Frontal cortex (tissue), 3 donors: ENCODE measurements at regions not wholly inside any gene's neighbourhood (a gene's known extent, or its start where the extent isn't known, plus 50 kb on each side); places are given as distances from the start of the nearest gene placed in this dataset.
"Not testable (repeated sequence)": the region's sequence is repeated elsewhere in the genome, so short reads cannot be mapped to it uniquely, and the experiment has no call there.

Experiments
- DNase-seq, 2 donors: peaks; one replicate each; pipeline ENCODE4 v3.0.0; 2012; ENCODE audit warnings: low spot score in 2 of 2
- FAIRE-seq: peaks from 2 replicates; lab custom pipeline; 2012; peaks lifted over from hg19 to GRCh38; lab: Jason Lieb, UNC
- donor health status: control.
- donor health status: control.
- donor health status: control.

DNA sequence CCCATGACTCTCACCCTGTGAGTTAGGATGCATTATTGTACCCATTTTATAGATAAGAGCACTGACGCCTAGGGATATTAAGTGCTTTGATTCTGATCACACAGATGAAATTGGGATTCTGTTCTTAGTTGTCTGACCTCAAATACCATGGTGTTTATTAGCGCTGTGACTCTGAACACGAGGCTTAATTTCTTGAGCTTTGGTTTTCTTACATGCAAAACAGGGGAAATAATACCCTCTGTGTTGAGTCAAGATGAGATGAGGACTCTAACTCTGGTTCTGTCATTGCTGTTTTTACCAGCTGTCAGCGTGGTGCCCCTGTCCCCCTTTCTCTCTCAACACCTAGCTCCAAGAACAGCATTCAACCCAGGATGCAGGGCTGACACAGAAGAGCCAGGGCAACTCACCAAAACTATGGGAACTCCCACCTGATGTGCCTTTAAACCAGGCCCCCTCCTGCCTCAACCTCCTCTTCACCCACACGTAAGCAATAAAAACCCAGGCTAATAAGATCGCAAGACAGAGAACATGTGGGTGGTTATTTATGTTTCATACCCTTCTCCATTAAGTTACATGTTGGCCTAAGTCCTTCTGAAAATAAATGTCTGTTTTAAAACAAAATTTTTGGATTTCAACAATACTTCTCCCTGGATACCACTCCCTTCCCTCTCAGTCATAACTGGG lies 100.1 kb upstream of the SPATA12 start:
- no peak for DNase-seq
- FAIRE-seq: no peak

DNA sequence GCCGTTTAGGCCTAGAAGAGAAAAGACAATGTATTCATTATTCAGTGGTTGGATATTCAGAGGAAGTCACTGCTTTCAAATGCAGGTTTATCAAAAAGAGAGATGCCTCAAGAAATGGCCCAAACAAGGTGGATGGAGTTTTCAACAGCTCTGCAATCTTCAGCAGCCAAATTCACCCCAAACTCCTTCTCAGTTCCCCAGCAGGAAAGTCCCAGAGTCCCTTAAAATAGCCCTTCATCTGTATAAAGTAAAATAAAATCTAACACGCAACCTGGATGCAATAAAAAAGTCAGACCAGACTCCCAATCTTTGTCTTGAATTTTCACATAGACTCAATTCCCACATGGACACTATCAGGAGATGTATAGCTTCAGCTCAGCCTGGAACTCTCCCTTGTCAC lies 101.6 kb upstream of the SPATA12 start:
- DNase-seq: no peak

GRCh38 chr3:56957522-56957921 lies 102.9 kb upstream of the SPATA12 start:
- no peak for DNase-seq
- no peak for FAIRE-seq

More for the DNA sequence above, 101.6 kb upstream of the SPATA12 start:
- FAIRE-seq: no peak

DNA sequence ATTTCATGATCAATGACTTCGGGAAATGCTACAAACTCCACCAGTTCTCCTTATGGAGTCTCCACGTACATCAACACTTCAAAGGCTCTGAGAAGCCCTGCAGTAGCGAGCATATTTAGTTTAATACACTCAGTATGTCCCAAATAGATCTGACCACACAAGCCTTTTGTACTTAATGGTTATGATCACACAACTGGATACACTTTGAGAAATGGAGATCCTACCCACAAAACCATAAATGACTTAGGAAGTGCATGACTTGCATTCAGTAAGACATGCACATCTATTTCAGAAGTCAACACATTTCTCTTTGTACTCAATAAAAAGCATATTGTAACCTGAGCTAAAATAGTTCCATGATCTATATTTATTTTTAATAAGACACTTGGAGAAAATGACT lies 103.6 kb upstream of the SPATA12 start:
- FAIRE-seq (no peak), DNase-seq (no peak)

DNA sequence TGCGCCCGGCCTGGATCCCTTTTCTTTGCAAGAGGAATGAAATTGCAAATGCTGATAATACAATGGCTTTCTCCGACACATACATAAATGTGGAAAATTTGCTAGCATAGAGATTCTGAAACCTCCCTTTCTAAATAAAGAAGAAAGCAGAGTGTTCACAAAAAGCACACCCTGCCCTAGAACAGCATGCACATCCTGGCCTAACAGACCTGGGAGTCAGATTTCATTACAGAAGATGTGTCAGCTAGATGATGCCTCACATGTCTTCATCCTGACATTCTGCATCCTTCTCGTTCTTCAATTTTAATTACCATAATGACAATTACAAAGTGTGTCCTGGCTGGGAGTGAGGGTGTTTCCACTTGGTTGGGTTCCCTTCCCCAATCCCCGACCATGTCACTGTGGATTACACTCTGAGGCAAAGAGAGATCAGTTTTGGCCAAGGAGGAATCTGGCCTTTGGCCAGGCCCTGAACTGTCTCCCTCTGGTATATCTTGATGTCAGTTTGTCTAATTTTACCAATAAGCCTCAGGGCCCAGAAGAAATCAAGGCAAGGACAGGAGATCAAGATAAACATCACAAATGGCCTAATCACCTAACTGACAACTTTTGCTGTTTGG lies 104.9 kb upstream of the SPATA12 start:
- FAIRE-seq (no peak), DNase-seq (no peak)

DNA sequence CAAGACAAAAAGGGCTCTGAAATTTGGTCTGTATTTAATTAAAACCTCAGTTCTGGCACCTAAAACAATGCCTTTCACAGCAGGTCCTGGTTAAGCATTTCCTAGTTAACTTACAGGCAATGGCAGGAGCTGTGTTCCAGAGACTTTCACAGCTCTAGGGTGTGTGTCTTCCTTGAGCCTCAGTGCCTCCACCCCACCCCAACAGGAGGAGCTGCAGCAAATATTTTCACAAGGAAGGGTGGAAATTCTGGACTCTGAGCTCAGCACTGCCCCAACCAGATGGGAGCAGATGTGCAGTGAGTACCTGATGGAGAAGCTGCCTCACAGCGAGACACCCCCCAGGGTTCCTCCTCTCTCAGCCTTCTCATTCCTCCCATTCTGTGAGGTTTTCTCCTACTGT lies 106.3 kb upstream of the SPATA12 start:
- DNase-seq: no peak
- no peak for FAIRE-seq

GRCh38 chr3:56952846-56953245 lies 107.6 kb upstream of the SPATA12 start:
- DNase-seq (no peak), FAIRE-seq (no peak)

- DNase-seq: no peak
- FAIRE-seq: no peak
These were observed 108.4 kb upstream of the SPATA12 start for GRCh38 chr3:56952061-56952460.

- DNase-seq (no peak), FAIRE-seq (no peak)
These were observed 109.1 kb upstream of the SPATA12 start for GRCh38 chr3:56951366-56951765.

GRCh38 chr3:56945378-56945777 lies 115.1 kb upstream of the SPATA12 start:
- not testable (repeated sequence) for DNase-seq, FAIRE-seq

DNA sequence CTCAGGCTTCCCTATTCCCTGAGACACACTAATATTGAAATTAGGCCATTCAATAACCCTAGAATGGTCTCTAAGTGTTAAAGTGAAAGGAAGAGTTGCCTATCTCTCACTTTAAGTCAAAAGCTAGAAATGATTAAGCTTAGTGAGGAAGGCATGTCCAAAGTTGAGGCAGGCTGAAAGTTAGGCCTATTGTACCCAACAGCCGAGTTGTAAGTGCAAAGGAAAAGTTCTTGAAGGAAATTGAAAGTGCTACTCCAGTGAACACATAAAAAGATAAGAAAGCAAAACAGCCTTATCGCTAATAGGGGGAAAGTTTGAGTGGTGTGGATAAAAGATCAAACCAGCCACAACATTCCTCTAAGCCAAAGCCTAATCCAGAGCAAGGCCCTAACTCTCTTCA lies 117.9 kb upstream of the SPATA12 start:
- FAIRE-seq: no peak
- no peak for DNase-seq

- FAIRE-seq (no peak), DNase-seq (no peak)
These were observed 119.5 kb upstream of the SPATA12 start for GRCh38 chr3:56940976-56941375.

DNA sequence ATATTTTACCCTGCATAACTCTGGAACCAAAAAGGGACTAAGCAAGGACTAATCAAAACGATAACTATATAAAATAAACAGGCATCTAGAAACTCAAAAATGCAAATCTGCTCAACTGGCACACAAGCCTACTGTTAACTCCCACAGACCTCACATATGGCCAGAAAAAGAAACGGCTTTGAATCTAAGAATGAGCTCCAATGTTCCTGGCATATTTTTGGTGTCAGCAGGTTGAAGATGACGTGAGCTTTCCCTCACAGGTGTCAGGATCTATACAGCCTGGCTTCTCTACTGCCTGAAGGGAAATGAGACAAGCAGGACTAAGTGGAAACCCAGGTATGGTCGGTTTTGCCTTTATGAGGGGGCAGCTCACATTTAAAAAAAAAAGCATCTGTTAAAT lies 120.1 kb upstream of the SPATA12 start:
- FAIRE-seq: no peak
- DNase-seq: no peak

DNA sequence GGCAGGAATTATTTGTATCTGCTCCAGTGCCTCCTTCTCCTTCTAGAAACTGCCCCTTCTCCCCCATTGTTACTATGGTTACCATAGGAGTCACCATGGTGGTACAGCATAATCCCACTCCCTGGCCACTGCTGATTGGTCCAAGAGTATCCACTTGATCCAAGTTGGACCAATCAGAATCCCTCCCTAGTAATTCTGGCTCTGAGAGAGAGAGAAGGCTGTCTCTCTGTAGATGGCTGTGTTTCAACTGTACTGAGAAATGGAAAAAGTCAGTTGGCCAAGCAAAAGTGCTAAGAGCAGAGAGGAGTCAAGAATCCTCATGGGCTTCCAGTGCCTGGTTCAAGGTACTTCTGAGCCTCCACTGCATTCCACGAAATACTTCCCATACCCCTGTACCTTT lies 120.6 kb upstream of the SPATA12 start:
- no peak for DNase-seq
- FAIRE-seq: no peak

DNA sequence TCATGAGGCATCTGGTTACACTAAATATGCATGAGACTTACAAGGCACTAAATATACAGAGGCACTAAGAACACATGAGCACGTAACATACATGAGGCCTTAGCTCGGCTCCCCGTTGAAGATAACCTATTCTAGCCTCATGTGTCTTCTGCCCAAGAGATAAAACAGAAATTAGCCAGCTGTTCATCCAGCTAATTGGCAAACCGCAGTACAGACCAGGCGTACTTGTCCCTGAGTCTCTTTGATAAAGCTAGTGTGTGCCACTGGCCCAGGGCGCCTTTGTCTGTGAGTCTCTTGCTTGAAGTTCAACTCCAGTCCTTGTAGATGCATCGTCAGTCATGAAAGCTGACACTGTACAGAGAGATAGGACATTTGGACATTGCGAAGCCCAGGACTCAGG lies 121.9 kb upstream of the SPATA12 start:
- DNase-seq (no peak), FAIRE-seq (no peak)

- DNase-seq (no peak), FAIRE-seq (no peak)
These were observed 122.9 kb upstream of the SPATA12 start for GRCh38 chr3:56937580-56937979.

GRCh38 chr3:56935811-56936210 lies 124.7 kb upstream of the SPATA12 start:
- no peak for DNase-seq
- FAIRE-seq: no peak

DNA sequence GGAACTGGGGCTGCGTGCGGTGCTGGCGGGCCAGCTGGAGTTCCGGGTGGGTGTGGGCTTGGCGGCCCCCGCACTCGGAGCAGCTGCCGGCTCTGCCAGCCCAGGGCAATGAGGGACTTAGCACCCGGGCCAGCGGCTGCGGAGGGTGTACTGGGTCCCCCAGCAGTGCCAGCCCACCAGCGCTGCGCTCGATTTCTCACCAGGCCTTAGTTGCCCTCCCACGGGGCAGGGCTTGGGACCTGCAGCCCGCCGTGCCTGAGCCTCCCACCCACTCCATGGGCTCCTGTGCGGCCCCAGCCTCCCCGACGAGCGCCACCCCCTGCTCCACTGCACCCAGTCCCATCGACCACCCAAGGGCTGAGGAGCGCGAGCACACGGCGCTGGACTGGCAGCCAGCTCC lies 126.0 kb upstream of the SPATA12 start:
- FAIRE-seq, DNase-seq: not testable (repeated sequence)

DNA sequence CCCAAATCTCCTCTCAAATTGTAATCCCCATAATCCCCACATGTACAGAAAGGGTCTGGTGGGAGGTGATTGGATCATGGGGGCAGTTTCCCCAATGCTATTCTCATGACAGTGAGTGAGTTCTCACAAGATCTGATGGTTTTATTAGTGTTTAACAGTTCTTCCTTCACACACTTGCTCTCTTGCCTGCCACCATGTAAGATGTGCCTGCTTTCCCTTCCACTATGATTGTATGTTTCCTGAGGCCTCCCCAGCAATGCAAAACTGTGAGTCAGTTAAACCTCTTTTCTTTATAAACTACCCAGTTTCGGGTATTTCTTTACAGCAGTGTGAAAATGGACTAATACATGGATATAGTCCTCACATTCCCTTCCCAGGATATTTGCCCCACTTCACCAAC lies 126.7 kb upstream of the SPATA12 start:
- no peak for FAIRE-seq

DNA sequence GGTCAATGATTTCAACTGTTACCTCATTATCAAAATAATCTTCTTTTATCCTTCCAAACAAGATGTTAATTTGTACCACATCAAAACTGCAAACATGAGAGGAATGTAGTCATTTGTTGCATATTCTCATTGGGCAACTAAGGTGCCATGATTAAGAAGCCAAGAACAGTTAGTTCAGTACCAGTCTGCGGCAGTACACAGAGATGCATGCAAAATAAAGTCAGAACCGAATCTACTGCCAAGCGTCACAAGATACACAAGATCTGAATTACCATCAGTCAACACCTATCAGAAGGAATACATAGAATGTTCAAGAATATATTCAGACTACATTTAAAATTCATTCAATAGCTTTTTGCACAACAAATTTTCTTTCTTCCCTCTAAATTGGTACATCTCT lies 127.6 kb upstream of the SPATA12 start:
- FAIRE-seq: no peak
- DNase-seq: no peak

More for the DNA sequence above, 126.7 kb upstream of the SPATA12 start:
- no peak for DNase-seq

GRCh38 chr3:56931836-56932235 lies 128.6 kb upstream of the SPATA12 start:
- FAIRE-seq (no peak), DNase-seq (no peak)

DNA sequence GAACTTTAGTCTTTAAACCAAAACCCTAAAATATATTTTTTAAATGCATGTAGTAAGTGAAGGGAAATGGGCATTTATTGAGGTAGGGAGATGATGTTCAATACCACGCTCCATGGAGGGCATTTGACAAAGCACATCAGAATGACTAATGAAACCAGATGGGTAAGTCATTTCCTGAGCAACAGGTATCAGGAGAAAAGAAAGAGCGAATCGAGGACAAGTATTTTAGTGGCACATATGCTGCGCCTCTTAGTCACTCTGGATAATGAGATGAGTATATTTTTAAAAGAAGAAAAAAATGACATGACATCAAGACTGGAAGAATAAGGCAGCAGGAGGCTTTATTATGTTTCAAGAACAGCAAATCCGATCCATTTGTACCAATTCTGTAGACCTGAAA lies 129.0 kb upstream of the ARHGEF3 start:
- no peak for DNase-seq
- no peak for FAIRE-seq
